ENCODE measurements at regions not wholly inside any gene's neighbourhood (a gene's known extent, or its start where the extent isn't known, plus 50 kb on each side); places are given as distances from the start of the nearest gene placed in this dataset.

DNA sequence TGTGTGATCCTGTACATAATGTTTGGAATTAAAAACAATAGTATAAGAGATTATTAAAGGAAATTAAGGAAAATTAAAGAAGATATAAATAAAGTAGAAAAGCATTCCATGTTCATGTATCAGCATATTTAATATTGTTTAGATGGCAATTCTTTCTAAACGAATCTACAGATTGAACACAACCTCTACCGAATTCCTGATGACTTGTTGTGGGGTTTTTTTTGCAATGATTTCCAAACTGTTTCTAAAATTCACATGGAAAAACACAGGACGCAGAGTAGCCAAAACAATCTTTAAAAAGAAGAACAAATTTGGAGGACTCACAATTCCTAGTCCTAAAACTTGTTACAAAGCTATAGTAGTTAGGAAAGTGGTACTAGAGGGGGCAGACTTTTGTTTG is 573.4 kb upstream of the IGFBP3 start:
- no peaks in the 10 kb centered on the region for H3K36me3 ChIP-seq (ENCODE audit: control insufficient read depth in 3 of 3, insufficient read depth in 3 of 3, low read length in 3 of 3)
- no peak overlapping the region for H3K9ac ChIP-seq (ENCODE audit: low read depth in 1 of 3, low read length in 3 of 3)
- no peaks in the 10 kb centered on the region for H3K27me3 ChIP-seq (ENCODE audit: control insufficient read depth in 3 of 3, insufficient read depth in 3 of 3, low read length in 3 of 3)
- H3K27ac ChIP-seq (ENCODE audit: low read depth, low read length): no peak overlapping the region
- no peak overlapping the region for H3K4me3 ChIP-seq (ENCODE audit: low read length in 3 of 3)
- no peaks in the 10 kb centered on the region for H3K9me3 ChIP-seq (ENCODE audit: control insufficient read depth in 3 of 3, low read length in 3 of 3)
- H3K4me1 ChIP-seq (ENCODE audit: control insufficient read depth in 3 of 3, insufficient read depth in 3 of 3, low read length in 3 of 3): no peaks in the 10 kb centered on the region

DNA sequence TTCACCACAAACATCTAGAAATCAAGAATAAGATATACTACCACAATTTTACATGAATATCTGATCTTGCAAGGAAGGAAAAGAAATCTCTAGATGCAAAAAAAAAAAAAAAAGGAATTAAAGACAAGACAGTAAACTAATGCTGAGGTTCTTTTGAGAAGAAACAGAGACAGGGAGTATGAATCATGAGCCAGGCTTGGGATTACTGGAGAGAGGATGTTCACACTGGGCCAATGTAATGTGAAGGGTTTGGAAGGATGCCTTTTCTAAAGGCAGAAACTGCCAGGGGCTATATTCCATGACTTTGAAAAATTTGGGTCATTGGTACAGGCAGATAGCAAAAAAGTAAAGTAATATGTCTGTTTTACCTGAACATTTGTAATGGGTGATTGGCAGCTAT is 573.0 kb upstream of the IGFBP3 start:
- Histone ChIP-seq H3K4me3 (ENCODE audit: low read length in 3 of 3) (no peak overlapping the region), H3K27me3 (ENCODE audit: control insufficient read depth in 3 of 3, insufficient read depth in 3 of 3, low read length in 3 of 3) (no peaks in the 10 kb centered on the region), H3K27ac (ENCODE audit: low read depth, low read length) (no peak overlapping the region)

DNA sequence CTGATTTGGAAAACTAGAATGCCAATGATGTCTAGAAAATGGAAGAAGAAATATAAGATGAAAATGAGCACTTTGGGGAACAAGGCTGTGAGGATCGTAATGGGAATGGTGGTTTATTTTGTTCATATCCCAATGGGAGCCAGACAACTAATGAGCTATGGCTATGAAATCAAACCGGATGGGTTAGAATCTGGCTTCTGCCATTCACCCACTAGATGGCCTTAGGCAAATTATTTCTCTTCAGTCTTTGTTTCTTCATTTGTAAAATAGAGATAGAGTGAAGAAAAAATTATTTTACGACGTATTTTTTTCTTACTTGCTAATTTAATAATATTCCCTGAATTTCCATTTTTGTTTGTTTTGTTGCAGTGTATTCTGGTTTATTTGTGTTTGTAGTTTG is 572.1 kb upstream of the IGFBP3 start:
- Histone ChIP-seq H3K27ac (ENCODE audit: low read depth, low read length) (no peak overlapping the region), H3K4me1 (ENCODE audit: control insufficient read depth in 3 of 3, insufficient read depth in 3 of 3, low read length in 3 of 3) (peaks cover 0 to 2% (median 0%) of the 10 kb centered on the region in 3 donors), H3K36me3 (ENCODE audit: control insufficient read depth in 3 of 3, insufficient read depth in 3 of 3, low read length in 3 of 3) (no peaks in the 10 kb centered on the region), H3K27me3 (ENCODE audit: control insufficient read depth in 3 of 3, insufficient read depth in 3 of 3, low read length in 3 of 3) (no peaks in the 10 kb centered on the region), H3K4me3 (ENCODE audit: low read length in 3 of 3) (no peak overlapping the region), H3K9ac (ENCODE audit: low read depth in 1 of 3, low read length in 3 of 3) (no peak overlapping the region), H3K9me3 (ENCODE audit: control insufficient read depth in 3 of 3, low read length in 3 of 3) (no peaks in the 10 kb centered on the region)

More for the DNA sequence above, 573.0 kb upstream of the IGFBP3 start:
- Histone ChIP-seq H3K4me1 (ENCODE audit: control insufficient read depth in 3 of 3, insufficient read depth in 3 of 3, low read length in 3 of 3) (no peaks in the 10 kb centered on the region), H3K9ac (ENCODE audit: low read depth in 1 of 3, low read length in 3 of 3) (no peak overlapping the region), H3K9me3 (ENCODE audit: control insufficient read depth in 3 of 3, low read length in 3 of 3) (no peaks in the 10 kb centered on the region), H3K36me3 (ENCODE audit: control insufficient read depth in 3 of 3, insufficient read depth in 3 of 3, low read length in 3 of 3) (no peaks in the 10 kb centered on the region)

DNA sequence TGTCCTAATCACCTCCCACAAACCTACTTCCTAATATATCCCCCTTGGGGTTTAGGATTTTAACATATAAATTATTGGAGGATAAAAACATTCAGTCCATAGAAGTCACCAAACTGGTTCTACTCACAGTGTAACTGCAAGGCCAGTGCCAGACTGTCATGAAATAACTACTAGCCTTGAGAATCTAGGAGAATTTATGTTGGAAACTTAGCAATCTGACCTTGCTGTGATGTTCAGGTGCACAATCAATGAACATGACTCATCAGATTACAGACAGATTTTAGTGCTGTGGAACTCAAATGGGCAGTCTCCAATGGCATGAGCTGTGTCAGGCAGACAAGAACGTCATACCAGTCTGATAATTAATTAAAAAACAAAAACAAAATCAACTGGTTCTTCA is 571.4 kb upstream of the IGFBP3 start:
- H3K27ac ChIP-seq (ENCODE audit: low read depth, low read length): no peak overlapping the region
- H3K9ac ChIP-seq (ENCODE audit: low read depth in 1 of 3, low read length in 3 of 3): no peak overlapping the region
- peaks cover 0 to 3% (median 0%) of the 10 kb centered on the region in 3 donors for H3K4me1 ChIP-seq (ENCODE audit: control insufficient read depth in 3 of 3, insufficient read depth in 3 of 3, low read length in 3 of 3)
- H3K36me3 ChIP-seq (ENCODE audit: control insufficient read depth in 3 of 3, insufficient read depth in 3 of 3, low read length in 3 of 3): no peaks in the 10 kb centered on the region
- H3K27me3 ChIP-seq (ENCODE audit: control insufficient read depth in 3 of 3, insufficient read depth in 3 of 3, low read length in 3 of 3): no peaks in the 10 kb centered on the region
- no peak overlapping the region for H3K4me3 ChIP-seq (ENCODE audit: low read length in 3 of 3)
- H3K9me3 ChIP-seq (ENCODE audit: control insufficient read depth in 3 of 3, low read length in 3 of 3): no peaks in the 10 kb centered on the region

DNA sequence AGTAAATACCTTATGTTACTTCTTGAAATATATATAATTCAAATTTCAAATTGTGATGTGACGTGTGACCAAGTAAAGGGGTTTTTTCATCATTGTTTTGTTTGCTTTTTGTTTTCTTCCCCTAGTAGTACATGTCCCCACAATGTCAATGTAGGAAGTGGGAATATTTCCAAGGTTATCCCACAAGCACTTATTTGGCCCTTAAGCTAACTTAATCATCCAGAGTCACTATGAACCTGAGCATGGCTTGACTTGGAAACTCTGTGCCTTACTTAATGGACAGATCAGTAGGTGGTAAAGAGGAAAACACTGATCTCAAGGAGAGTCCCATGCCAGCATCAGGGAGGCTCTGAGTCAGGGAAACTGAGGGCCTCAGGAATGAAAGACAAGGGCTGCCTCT is 569.3 kb upstream of the IGFBP3 start:
- H3K27me3 ChIP-seq (ENCODE audit: control insufficient read depth in 3 of 3, insufficient read depth in 3 of 3, low read length in 3 of 3): no peaks in the 10 kb centered on the region

DNA sequence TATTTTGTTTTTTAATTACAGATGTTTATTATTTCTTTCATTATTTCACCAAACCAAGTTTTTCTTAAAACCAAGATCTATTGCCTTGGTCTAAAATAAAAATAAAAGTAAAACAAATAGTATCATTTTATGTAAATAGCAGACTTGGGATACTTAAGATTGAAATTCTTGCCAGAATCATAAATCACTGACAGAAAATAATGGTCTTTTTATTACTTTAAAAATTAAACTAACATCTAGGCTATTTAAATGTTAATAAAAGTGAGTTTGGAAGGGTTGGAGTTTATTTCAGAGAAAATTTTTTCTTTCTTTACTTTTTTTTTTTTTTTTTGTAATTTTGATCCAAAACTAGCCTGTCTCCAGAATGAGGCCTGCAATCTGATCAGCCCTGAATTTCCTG is 568.0 kb upstream of the IGFBP3 start:
- Histone ChIP-seq H3K27me3 (ENCODE audit: control insufficient read depth in 3 of 3, insufficient read depth in 3 of 3, low read length in 3 of 3) (no peaks in the 10 kb centered on the region), H3K27ac (ENCODE audit: low read depth, low read length) (no peak overlapping the region), H3K4me1 (ENCODE audit: control insufficient read depth in 3 of 3, insufficient read depth in 3 of 3, low read length in 3 of 3) (peaks cover 0 to 3% (median 0%) of the 10 kb centered on the region in 3 donors), H3K36me3 (ENCODE audit: control insufficient read depth in 3 of 3, insufficient read depth in 3 of 3, low read length in 3 of 3) (no peaks in the 10 kb centered on the region), H3K4me3 (ENCODE audit: low read length in 3 of 3) (no peak overlapping the region), H3K9ac (ENCODE audit: low read depth in 1 of 3, low read length in 3 of 3) (no peak overlapping the region), H3K9me3 (ENCODE audit: control insufficient read depth in 3 of 3, low read length in 3 of 3) (no peaks in the 10 kb centered on the region)

More for the DNA sequence above, 569.3 kb upstream of the IGFBP3 start:
- Histone ChIP-seq H3K9ac (ENCODE audit: low read depth in 1 of 3, low read length in 3 of 3) (no peak overlapping the region), H3K9me3 (ENCODE audit: control insufficient read depth in 3 of 3, low read length in 3 of 3) (no peaks in the 10 kb centered on the region), H3K4me3 (ENCODE audit: low read length in 3 of 3) (no peak overlapping the region), H3K36me3 (ENCODE audit: control insufficient read depth in 3 of 3, insufficient read depth in 3 of 3, low read length in 3 of 3) (no peaks in the 10 kb centered on the region), H3K27ac (ENCODE audit: low read depth, low read length) (no peak overlapping the region), H3K4me1 (ENCODE audit: control insufficient read depth in 3 of 3, insufficient read depth in 3 of 3, low read length in 3 of 3) (peaks cover 0 to 3% (median 0%) of the 10 kb centered on the region in 3 donors)

DNA sequence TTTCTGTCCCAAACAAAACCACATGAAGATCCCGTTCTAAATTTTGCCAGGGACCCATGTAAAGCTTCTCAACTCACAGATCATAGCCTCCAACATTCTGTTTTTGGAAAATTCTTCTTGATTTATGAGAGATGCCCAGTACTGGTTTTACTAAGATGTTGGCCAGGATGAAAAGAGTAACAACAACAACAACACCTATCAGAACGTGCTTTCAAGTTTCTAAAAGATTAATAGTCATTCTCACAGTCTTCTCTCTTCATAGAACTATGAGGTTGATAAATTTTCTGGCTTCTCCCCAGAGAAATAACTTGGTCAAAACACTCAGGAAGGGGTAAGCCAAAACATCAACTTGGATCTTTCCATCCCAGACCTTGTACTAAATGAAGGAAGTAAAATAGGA is 567.5 kb upstream of the IGFBP3 start:
- H3K4me3 ChIP-seq (ENCODE audit: low read length in 3 of 3): no peak overlapping the region
- no peaks in the 10 kb centered on the region for H3K36me3 ChIP-seq (ENCODE audit: control insufficient read depth in 3 of 3, insufficient read depth in 3 of 3, low read length in 3 of 3)
- no peak overlapping the region for H3K9ac ChIP-seq (ENCODE audit: low read depth in 1 of 3, low read length in 3 of 3)
- peaks cover 0 to 3% (median 0%) of the 10 kb centered on the region in 3 donors for H3K4me1 ChIP-seq (ENCODE audit: control insufficient read depth in 3 of 3, insufficient read depth in 3 of 3, low read length in 3 of 3)
- no peaks in the 10 kb centered on the region for H3K27me3 ChIP-seq (ENCODE audit: control insufficient read depth in 3 of 3, insufficient read depth in 3 of 3, low read length in 3 of 3)
- H3K9me3 ChIP-seq (ENCODE audit: control insufficient read depth in 3 of 3, low read length in 3 of 3): no peaks in the 10 kb centered on the region
- no peak overlapping the region for H3K27ac ChIP-seq (ENCODE audit: low read depth, low read length)

DNA sequence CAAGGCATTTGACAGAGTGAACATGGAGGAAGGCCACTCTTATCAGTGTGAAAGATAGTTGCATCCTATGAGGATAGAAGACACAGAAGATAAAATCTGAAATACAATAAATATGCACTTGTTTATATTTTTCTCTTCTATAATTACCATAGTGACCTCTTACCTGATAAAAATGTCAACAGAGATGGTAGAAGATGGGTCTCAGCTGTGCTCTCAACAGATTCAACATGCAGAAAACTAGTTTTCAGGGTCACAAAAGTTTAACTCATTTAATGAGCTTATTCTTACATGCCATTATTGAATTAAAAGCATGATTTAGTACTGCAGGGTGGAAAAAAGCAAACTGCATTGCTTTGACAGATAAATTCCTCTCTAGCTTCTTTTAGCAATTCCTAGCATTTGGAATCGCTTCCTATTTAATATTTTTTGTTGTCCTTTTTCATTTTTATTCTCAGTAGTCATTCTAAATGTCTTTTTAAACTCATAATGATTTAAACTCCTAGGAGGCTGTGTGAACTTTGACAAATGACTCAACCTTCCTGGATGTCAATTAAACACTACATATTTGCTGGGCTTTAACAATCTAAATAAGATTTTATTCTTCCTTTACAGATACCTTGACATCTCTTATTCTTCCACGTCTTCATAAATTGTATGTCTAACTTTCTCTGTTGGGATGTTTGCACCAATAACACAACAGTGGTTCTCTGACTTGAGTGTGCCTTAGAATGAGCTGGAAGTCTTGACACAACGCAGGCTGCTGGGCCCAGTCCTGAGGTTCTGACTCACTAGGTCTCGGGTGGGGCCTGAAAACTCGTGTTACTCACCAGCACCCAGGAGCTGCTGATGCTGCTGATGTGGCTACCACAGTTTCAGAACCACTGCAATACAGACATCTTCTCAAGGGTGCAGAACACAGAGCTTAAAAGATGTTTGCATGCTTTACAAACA is 565.5 kb upstream of the IGFBP3 start:
- Histone ChIP-seq H3K27ac (ENCODE audit: low read depth, low read length) (no peak overlapping the region), H3K9me3 (ENCODE audit: control insufficient read depth in 3 of 3, low read length in 3 of 3) (no peaks in the 10 kb centered on the region), H3K36me3 (ENCODE audit: control insufficient read depth in 3 of 3, insufficient read depth in 3 of 3, low read length in 3 of 3) (no peaks in the 10 kb centered on the region), H3K4me1 (ENCODE audit: control insufficient read depth in 3 of 3, insufficient read depth in 3 of 3, low read length in 3 of 3) (peaks cover 0 to 3% (median 0%) of the 10 kb centered on the region in 3 donors), H3K9ac (ENCODE audit: low read depth in 1 of 3, low read length in 3 of 3) (no peak overlapping the region), H3K27me3 (ENCODE audit: control insufficient read depth in 3 of 3, insufficient read depth in 3 of 3, low read length in 3 of 3) (no peaks in the 10 kb centered on the region), H3K4me3 (ENCODE audit: low read length in 3 of 3) (no peak overlapping the region)

DNA sequence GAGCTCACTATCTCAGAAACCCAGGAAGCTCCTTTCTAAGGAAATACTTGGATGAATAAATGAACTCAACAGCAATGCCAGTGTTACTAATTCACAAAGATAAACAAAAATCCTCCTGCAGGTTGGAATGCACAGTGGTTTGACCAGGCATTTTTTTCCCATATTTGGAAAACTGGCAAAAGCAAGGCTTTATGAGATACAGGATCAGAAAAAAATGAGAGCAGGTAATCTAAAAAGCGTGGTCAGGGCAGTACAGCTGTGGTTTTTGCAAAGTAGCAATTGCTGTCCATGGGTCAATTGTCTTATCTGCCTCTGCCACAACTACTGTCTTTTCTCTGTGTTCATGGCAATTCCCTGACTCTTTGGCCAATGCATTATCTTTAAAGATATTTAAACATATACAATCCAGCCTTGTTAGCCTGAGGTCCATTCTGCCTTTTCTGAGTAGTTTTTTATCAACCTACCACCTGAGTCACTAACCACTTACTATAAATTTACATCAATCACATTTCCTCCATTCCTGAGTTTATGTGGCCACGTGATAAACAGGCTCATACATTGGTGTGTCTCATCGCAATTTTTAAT is 564.5 kb upstream of the IGFBP3 start:
- Histone ChIP-seq H3K36me3 (ENCODE audit: control insufficient read depth in 3 of 3, insufficient read depth in 3 of 3, low read length in 3 of 3) (no peaks in the 10 kb centered on the region), H3K27ac (ENCODE audit: low read depth, low read length) (no peak overlapping the region), H3K9ac (ENCODE audit: low read depth in 1 of 3, low read length in 3 of 3) (no peak overlapping the region), H3K27me3 (ENCODE audit: control insufficient read depth in 3 of 3, insufficient read depth in 3 of 3, low read length in 3 of 3) (no peaks in the 10 kb centered on the region), H3K4me1 (ENCODE audit: control insufficient read depth in 3 of 3, insufficient read depth in 3 of 3, low read length in 3 of 3) (peaks cover 0 to 3% (median 0%) of the 10 kb centered on the region in 3 donors), H3K4me3 (ENCODE audit: low read length in 3 of 3) (no peak overlapping the region), H3K9me3 (ENCODE audit: control insufficient read depth in 3 of 3, low read length in 3 of 3) (no peaks in the 10 kb centered on the region)

DNA sequence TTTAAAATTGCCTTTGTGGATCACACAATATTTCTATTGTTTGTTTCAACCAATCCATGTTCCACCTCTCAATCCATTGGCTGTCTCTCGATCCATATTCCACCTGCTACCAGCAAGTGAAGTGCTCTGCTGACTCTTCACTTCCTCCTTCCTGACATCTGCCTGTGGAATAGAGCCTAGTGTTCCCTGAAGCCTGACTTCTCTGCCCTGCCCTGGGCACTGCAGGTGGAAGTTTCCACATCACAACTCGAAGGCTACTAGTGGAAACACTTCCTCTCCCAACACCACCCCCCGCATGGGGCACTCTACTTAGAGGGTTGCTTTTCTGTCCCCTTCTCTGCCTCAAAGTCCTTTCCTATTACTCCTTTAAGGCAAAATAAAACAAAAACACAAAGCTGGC is 563.8 kb upstream of the IGFBP3 start:
- no peak overlapping the region for H3K27ac ChIP-seq (ENCODE audit: low read depth, low read length)

More for the DNA sequence above, 563.8 kb upstream of the IGFBP3 start:
- Histone ChIP-seq H3K4me1 (ENCODE audit: control insufficient read depth in 3 of 3, insufficient read depth in 3 of 3, low read length in 3 of 3) (peaks cover 0 to 3% (median 0%) of the 10 kb centered on the region in 3 donors), H3K27me3 (ENCODE audit: control insufficient read depth in 3 of 3, insufficient read depth in 3 of 3, low read length in 3 of 3) (no peaks in the 10 kb centered on the region), H3K36me3 (ENCODE audit: control insufficient read depth in 3 of 3, insufficient read depth in 3 of 3, low read length in 3 of 3) (no peaks in the 10 kb centered on the region), H3K9me3 (ENCODE audit: control insufficient read depth in 3 of 3, low read length in 3 of 3) (no peaks in the 10 kb centered on the region), H3K4me3 (ENCODE audit: low read length in 3 of 3) (no peak overlapping the region), H3K9ac (ENCODE audit: low read depth in 1 of 3, low read length in 3 of 3) (no peak overlapping the region)

Data from skeletal muscle tissue (tissue), 3 donors.